ENCODE measurements at regions not wholly inside any gene's neighbourhood (a gene's known extent, or its start where the extent isn't known, plus 50 kb on each side); places are given as distances from the start of the nearest gene placed in this dataset.
"Not testable (repeated sequence)": the region's sequence is repeated elsewhere in the genome, so short reads cannot be mapped to it uniquely, and the experiment has no call there.

GRCh38 chr6:11315743-11316437 is 83.4 kb upstream of the NEDD9 start:
- peaks cover 35% of the 10 kb centered on the region for H3K4me1 ChIP-seq (ENCODE audit: control insufficient read depth, insufficient read depth, low read length)
- peak overlapping the region; percentile 56 for H3K4me2 ChIP-seq (ENCODE audit: low read length)
- H3K27me3 ChIP-seq (ENCODE audit: control insufficient read depth, insufficient read depth, low read length): no peaks in the 10 kb centered on the region
- H3K9me3 ChIP-seq (replicated peaks; ENCODE audit: low read length): no peaks in the 10 kb centered on the region
- H3K9ac ChIP-seq (ENCODE audit: low read depth, low read length): peak overlapping the region; percentile 17
- H3K4me3 ChIP-seq (ENCODE audit: low read length): no peak overlapping the region
- no peaks in the 10 kb centered on the region for H3K36me3 ChIP-seq (ENCODE audit: insufficient read depth, low read length)

DNA sequence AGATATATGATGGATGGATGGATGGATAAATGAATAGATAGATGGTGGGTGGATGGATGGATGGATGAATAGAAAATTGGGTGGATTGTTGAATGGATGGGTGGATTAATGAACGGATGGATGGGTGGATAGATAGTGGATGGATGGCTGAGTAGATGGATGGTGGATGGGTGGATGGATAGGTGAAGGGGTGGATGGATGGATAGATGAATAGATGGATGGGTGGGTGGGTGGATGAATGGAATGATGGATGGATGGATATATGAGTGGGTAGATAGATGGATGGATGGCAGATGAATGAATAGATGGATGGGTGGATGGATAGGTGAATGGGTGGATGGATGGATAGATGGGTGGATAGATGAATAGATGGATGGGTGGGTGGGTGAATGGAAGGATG is 80.7 kb upstream of the NEDD9 start:
- Histone ChIP-seq H3K27me3 (ENCODE audit: control insufficient read depth, insufficient read depth, low read length) (no peaks in the 10 kb centered on the region), H3K4me2 (ENCODE audit: low read length) (no peak overlapping the region), H3K9me3 (replicated peaks; ENCODE audit: low read length) (no peaks in the 10 kb centered on the region), H3K4me1 (ENCODE audit: control insufficient read depth, insufficient read depth, low read length) (peaks cover 25% of the 10 kb centered on the region), H3K9ac (ENCODE audit: low read depth, low read length) (no peak overlapping the region), H3K36me3 (ENCODE audit: insufficient read depth, low read length) (no peaks in the 10 kb centered on the region), H3K4me3 (ENCODE audit: low read length) (no peak overlapping the region)

DNA sequence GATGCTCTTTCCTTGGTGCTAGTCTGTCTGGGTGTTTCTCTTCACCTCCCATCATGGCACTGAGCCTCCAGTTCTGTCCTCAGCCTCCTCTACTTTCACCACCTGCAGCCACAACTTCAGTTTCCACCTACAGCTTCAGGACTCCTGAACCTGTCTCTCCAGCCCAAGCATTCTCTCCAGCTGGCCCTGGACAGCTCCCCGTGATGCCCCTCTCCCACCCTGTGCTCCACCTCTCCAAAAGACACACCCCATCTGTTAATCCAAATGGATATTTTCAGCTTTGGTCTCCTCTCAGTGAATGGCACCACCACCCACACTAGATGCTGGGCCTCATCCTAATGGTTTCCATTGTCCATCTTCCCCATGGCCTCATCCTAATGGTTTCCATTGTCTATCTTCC is 79.5 kb upstream of the NEDD9 start:
- no peak overlapping the region for H3K4me3 ChIP-seq (ENCODE audit: low read length)
- no peak overlapping the region for H3K9ac ChIP-seq (ENCODE audit: low read depth, low read length)
- no peak overlapping the region for H3K4me2 ChIP-seq (ENCODE audit: low read length)
- peaks cover 15% of the 10 kb centered on the region for H3K4me1 ChIP-seq (ENCODE audit: control insufficient read depth, insufficient read depth, low read length)
- H3K27me3 ChIP-seq (ENCODE audit: control insufficient read depth, insufficient read depth, low read length): no peaks in the 10 kb centered on the region
- no peaks in the 10 kb centered on the region for H3K9me3 ChIP-seq (replicated peaks; ENCODE audit: low read length)
- no peaks in the 10 kb centered on the region for H3K36me3 ChIP-seq (ENCODE audit: insufficient read depth, low read length)

DNA sequence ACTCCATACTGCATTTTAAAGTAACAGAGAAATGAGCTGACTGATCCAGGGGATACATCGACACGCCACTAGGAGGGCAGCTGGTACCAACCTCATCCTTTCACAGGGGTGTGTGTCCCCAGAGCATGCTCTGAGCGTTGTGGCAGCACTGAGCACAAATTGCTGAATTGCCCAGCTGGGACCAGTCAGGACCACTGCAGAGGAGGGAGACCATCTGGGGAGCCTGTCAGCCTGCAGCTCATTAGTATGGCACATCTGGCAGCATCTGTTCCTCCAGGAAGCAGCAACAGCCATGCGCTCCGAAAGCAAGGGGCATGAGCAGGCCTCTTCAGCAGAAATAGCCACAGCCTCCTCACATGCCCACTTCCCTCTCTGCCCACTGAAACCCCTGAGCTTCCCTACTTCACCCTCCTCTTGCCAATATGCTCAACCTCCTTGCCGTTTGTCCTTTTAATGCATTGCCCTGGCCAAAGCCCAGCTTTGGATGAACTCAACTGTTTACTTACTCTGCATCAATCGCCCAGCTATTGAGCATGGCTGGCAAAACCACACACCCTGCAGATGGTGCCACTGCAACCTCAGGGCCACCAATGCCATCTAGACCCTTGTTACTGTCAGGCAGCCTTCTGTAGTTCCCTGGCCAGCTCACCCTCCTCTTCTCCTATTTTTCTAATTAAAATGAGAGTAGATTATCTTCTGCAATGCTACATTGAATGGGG is 77.6 kb upstream of the NEDD9 start:
- Histone ChIP-seq H3K27me3 (ENCODE audit: control insufficient read depth, insufficient read depth, low read length) (no peaks in the 10 kb centered on the region), H3K9ac (ENCODE audit: low read depth, low read length) (no peak overlapping the region), H3K36me3 (ENCODE audit: insufficient read depth, low read length) (no peaks in the 10 kb centered on the region), H3K4me1 (ENCODE audit: control insufficient read depth, insufficient read depth, low read length) (no peaks in the 10 kb centered on the region), H3K4me3 (ENCODE audit: low read length) (no peak overlapping the region), H3K9me3 (replicated peaks; ENCODE audit: low read length) (no peaks in the 10 kb centered on the region), H3K4me2 (ENCODE audit: low read length) (no peak overlapping the region)

GRCh38 chr6:11307226-11307625 is 74.8 kb upstream of the NEDD9 start:
- no peaks in the 10 kb centered on the region for H3K4me1 ChIP-seq (ENCODE audit: control insufficient read depth, insufficient read depth, low read length)
- H3K36me3 ChIP-seq (ENCODE audit: insufficient read depth, low read length): no peaks in the 10 kb centered on the region
- no peaks in the 10 kb centered on the region for H3K9me3 ChIP-seq (replicated peaks; ENCODE audit: low read length)
- H3K4me2 ChIP-seq (ENCODE audit: low read length): no peak overlapping the region
- H3K27me3 ChIP-seq (ENCODE audit: control insufficient read depth, insufficient read depth, low read length): no peaks in the 10 kb centered on the region
- no peak overlapping the region for H3K4me3 ChIP-seq (ENCODE audit: low read length)
- no peak overlapping the region for H3K9ac ChIP-seq (ENCODE audit: low read depth, low read length)

DNA sequence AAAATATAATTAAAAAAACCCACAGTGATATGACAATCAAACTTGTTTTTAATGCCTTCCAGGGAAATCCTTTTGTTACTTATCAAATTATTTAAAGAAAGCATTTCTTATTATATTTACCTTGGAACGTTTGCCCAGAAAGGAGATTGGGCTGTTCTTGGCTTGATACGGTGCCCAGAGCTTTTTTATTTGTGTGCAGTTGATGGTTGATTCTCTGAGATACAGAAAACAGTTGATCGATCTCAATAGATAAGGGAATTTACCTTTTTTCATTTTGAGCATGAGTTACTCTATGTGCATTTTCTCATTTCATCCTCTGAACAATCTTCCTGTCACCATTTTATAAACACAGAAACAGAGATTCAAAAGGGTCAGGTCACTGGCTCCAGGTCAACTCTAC is 72.5 kb upstream of the NEDD9 start:
- Histone ChIP-seq H3K36me3 (ENCODE audit: insufficient read depth, low read length) (no peaks in the 10 kb centered on the region), H3K4me1 (ENCODE audit: control insufficient read depth, insufficient read depth, low read length) (no peaks in the 10 kb centered on the region), H3K4me3 (ENCODE audit: low read length) (no peak overlapping the region), H3K4me2 (ENCODE audit: low read length) (no peak overlapping the region), H3K9ac (ENCODE audit: low read depth, low read length) (no peak overlapping the region), H3K9me3 (replicated peaks; ENCODE audit: low read length) (no peaks in the 10 kb centered on the region), H3K27me3 (ENCODE audit: control insufficient read depth, insufficient read depth, low read length) (no peaks in the 10 kb centered on the region)

GRCh38 chr6:11299876-11300428 is 67.5 kb upstream of the NEDD9 start:
- not testable (repeated sequence) for H3K36me3 ChIP-seq (ENCODE audit: insufficient read depth, low read length); H3K4me1 ChIP-seq (ENCODE audit: control insufficient read depth, insufficient read depth, low read length); H3K9ac ChIP-seq (ENCODE audit: low read depth, low read length); H3K4me2 ChIP-seq (ENCODE audit: low read length); H3K9me3 ChIP-seq (replicated peaks; ENCODE audit: low read length); H3K4me3 ChIP-seq (ENCODE audit: low read length); H3K27me3 ChIP-seq (ENCODE audit: control insufficient read depth, insufficient read depth, low read length)

DNA sequence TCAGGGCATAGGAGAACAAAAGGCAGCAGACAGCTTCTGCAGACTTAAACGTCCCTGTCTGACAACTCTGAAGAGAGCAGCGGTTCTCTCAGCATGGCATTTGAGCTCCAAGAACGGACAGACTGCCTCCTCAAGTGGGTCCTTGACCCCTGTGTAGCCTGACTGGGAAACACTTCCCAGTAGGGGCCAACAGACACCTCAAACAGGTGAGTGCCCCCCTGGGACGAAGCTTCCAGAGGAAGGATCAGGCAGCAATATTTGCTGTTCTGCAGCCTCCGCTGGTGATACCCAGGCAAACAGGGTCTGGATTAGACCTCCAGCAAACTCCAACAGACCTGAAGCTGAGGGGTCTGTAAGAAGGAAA is 66.9 kb upstream of the NEDD9 start:
- not testable (repeated sequence) for H3K4me2 ChIP-seq (ENCODE audit: low read length); H3K36me3 ChIP-seq (ENCODE audit: insufficient read depth, low read length); H3K4me3 ChIP-seq (ENCODE audit: low read length)

GRCh38 chr6:11298651-11299420 is 66.4 kb upstream of the NEDD9 start:
- no peaks in the 10 kb centered on the region for H3K27me3 ChIP-seq (ENCODE audit: control insufficient read depth, insufficient read depth, low read length)

More for the DNA sequence above, 66.9 kb upstream of the NEDD9 start:
- not testable (repeated sequence) for H3K9me3 ChIP-seq (replicated peaks; ENCODE audit: low read length); H3K9ac ChIP-seq (ENCODE audit: low read depth, low read length); H3K27me3 ChIP-seq (ENCODE audit: control insufficient read depth, insufficient read depth, low read length); H3K4me1 ChIP-seq (ENCODE audit: control insufficient read depth, insufficient read depth, low read length)

DNA sequence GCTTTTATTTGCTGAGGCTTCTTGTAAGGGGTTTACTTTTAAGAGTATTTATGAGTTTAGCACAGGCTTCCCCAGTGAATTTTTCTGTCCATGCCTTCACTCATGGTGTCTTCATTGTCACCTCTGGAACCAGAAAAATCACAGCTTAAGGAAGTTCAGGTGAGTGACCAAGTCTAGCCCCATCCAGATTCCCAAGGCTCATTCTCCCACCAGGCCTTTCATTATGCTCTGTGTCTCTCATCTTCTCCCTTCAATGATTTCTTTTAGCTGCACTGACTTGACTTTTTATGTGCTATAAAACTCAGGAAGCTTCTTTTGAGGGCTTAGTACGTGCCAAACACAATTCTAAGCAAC is 64.9 kb upstream of the NEDD9 start:
- no peaks in the 10 kb centered on the region for H3K36me3 ChIP-seq (ENCODE audit: insufficient read depth, low read length)
- no peak overlapping the region for H3K4me2 ChIP-seq (ENCODE audit: low read length)
- peaks cover 3% of the 10 kb centered on the region for H3K4me1 ChIP-seq (ENCODE audit: control insufficient read depth, insufficient read depth, low read length)
- no peak overlapping the region for H3K9ac ChIP-seq (ENCODE audit: low read depth, low read length)
- H3K4me3 ChIP-seq (ENCODE audit: low read length): no peak overlapping the region
- no peaks in the 10 kb centered on the region for H3K27me3 ChIP-seq (ENCODE audit: control insufficient read depth, insufficient read depth, low read length)
- H3K9me3 ChIP-seq (replicated peaks; ENCODE audit: low read length): no peaks in the 10 kb centered on the region

More at GRCh38 chr6:11298651-11299420, 66.4 kb upstream of the NEDD9 start:
- Histone ChIP-seq H3K4me2 (ENCODE audit: low read length) (no peak overlapping the region), H3K4me3 (ENCODE audit: low read length) (no peak overlapping the region), H3K9ac (ENCODE audit: low read depth, low read length) (no peak overlapping the region), H3K9me3 (replicated peaks; ENCODE audit: low read length) (no peaks in the 10 kb centered on the region), H3K36me3 (ENCODE audit: insufficient read depth, low read length) (no peaks in the 10 kb centered on the region), H3K4me1 (ENCODE audit: control insufficient read depth, insufficient read depth, low read length) (peaks cover 3% of the 10 kb centered on the region)

- no peak overlapping the region for H3K9ac ChIP-seq (ENCODE audit: low read depth, low read length)
- H3K4me2 ChIP-seq (ENCODE audit: low read length): no peak overlapping the region
- H3K4me1 ChIP-seq (ENCODE audit: control insufficient read depth, insufficient read depth, low read length): peaks cover 3% of the 10 kb centered on the region
- H3K9me3 ChIP-seq (replicated peaks; ENCODE audit: low read length): no peaks in the 10 kb centered on the region
- H3K4me3 ChIP-seq (ENCODE audit: low read length): no peak overlapping the region
- no peaks in the 10 kb centered on the region for H3K36me3 ChIP-seq (ENCODE audit: insufficient read depth, low read length)
- H3K27me3 ChIP-seq (ENCODE audit: control insufficient read depth, insufficient read depth, low read length): no peaks in the 10 kb centered on the region
Observed at GRCh38 chr6:11296449-11297375, 64.2 kb upstream of the NEDD9 start.
